Stimulated activated CD8-positive, alpha-beta memory T cell treated with anti-CD3 and anti-CD28 coated beads, Interleukin-4, amount 100 ng/mL, for 1 hour (primary cell): ENCODE measurements at regions not wholly inside any gene's neighbourhood (a gene's known extent, or its start where the extent isn't known, plus 50 kb on each side); places are given as distances from the start of the nearest gene placed in this dataset.
"Not testable (repeated sequence)": the region's sequence is repeated elsewhere in the genome, so short reads cannot be mapped to it uniquely, and the experiment has no call there.

ENCODE experiments used
- DNase-seq, 2 donors: peaks; one replicate each; pipeline ENCODE4 v3.0.0-alpha.2; 2020; ENCODE audit warnings: low read depth in 2 of 2, low spot score in 1 of 2

GRCh38 chr2:128593879-128594650 is 275.4 kb upstream of the HS6ST1 start:
- no peak for DNase-seq

DNA sequence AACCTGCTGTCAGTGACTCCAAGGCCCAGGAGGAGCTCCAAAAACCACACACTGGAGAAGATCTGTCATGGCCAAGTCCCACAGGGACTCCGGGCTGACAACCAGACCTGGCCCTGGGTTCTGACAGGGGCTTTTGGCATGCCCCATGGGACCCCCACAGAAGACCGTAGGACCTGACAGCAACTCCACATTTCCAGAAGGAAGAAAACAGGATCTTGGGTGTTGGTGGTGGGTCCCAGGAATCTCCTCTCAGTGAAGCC is 275.9 kb upstream of the HS6ST1 start:
- DNase-seq: no peak

GRCh38 chr2:128594953-128595677 is 276.4 kb upstream of the HS6ST1 start:
- no peak for DNase-seq

- no peak for DNase-seq
Observed at GRCh38 chr2:128595763-128596395, 277.2 kb upstream of the HS6ST1 start.

GRCh38 chr2:128596396-128597120 is 277.9 kb upstream of the HS6ST1 start:
- DNase-seq: no peak

GRCh38 chr2:128597121-128597762 is 278.6 kb upstream of the HS6ST1 start:
- DNase-seq: no peak

- DNase-seq: not testable (repeated sequence)
Observed at GRCh38 chr2:128598260-128598659, 279.6 kb upstream of the HS6ST1 start.

DNA sequence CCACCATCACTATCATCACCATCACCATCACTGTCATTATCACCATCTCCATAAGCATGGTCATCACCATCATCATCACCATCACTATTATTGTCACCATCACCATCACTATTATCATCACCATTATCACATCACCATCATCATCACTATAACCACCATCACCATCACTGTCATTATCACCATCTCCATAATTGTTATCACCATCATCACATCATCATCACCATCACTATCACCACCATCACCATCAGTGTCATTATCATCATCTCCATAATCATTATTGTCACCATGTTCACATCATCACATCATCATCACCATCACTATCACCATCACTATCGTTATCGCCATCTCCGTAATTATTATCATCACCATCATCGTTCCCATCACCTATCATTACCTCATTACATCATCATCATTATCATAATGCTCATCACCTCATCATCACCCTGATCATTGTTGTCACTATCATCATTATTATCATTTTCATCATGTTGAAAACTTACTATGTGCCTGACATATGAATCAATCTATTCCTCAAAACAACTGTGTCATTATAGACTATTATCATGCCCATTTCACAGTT is 280.3 kb upstream of the HS6ST1 start:
- DNase-seq: no peak

DNA sequence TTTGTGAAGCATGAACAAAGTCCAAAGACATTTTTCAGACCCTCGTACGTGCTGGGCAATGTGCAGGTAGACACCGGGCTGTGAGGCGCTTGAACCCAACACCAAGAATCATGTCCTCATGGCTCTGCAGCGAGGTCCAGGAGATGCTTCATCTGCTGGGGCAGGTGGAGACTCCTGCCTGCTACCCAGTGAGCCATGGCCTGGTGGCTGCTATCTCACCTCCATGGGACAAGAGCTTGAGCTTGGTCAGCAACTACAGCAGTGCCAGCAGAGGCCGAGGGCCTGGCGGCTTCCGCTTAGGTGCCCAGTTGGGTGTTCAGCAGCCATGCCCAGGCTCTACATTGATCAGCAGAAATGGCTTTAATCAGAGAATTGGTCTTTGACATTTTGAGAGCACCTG is 281.0 kb upstream of the HS6ST1 start:
- no peak for DNase-seq

DNA sequence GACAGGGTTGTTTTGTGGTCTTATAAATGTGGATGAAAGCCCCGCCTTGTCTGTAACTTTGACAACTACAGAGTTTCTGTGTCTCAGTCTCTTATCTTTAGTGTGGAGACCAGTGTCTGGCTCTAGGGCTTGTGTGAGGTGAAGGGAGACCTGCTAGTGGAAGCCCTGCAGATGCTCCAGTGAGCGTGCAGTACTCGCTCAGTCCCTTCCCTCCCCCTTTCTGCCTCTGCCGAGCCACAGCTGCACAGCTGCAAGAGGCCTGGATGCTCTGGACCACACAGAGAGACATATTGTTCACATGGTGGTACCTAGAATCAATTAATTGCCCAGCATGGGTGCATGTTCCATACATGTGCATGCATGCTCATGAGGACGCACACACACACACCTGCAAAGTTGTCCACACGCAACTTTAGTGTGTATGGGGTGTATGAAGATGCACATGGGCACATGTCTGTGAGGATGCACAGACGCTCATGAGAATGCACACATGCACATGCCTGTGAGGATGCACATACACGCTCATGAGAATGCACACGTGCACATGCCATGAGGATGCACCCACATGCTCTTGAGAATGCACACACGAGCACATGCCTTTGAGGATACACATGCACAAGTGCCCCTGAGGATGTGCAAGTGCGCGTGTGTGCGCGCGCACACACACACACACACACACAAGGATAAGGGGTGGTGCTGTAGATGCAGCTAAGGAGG is 282.1 kb upstream of the HS6ST1 start:
- DNase-seq: no peak

DNA sequence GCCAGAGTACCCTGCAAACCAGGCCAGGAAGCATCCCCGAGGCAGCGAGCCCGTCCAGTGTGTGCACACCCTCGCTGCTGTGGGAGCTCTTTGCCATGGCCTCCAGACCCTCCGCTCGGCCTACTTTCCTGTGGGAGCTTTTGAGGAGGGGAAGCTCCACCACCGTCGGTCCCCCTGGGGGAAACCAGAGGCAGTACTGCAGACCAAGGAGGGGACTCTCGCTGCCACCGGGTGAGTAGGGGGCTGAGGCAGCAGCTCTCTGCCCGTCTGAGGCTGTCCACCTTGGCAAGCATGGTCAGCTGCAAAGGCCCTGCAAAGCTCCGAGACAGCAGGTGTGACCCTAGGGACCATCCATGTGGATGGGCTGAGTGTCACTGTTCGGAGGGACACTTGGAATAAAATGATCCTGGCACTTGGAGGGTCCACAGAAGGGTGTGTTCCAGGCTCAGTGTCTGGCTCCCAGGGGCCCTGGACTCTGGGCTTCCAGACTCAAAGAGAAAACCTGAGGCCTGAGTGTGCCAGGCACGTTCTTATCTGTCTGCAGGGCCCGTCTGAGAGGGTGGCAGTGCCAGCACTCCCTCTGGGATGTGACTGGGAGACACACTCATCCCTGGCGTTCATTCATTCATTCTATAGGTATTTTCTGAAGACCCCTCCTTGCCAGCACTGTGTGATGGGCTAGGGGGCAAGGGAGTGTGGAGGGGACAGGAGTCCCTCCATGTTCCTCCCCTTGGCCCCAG is 282.8 kb upstream of the HS6ST1 start:
- no peak for DNase-seq

DNA sequence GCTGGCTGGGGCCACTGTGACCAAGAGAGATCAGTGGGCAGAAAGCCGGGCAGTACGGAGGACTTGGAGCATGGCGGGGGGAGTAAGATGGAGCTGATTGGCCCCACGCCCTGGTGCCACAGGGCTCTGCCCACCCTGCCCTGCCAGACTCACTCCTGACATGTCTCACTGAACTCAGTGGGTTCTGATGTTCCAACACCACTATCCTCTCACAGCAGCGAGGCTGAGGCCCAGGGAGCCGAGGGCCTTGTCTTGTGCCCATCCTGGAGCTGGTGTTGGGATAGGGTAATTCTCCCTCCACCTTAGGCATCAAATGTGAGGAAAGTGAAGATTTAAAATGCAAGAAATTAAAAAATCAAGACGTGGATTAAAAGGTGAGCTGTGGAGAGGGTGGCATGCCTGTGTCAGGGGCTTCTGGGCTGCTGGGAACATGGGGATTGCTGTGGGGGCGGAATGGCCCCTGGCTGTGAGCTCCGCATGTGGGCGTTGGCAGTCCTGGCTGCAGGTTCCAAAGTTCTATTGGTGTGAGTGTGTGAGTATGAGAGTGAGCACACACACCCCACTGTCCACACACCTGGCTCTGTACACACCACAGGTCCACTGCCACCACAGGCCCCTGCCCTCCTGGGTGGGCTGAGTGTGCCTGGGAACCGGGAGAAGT is 283.5 kb upstream of the HS6ST1 start:
- no peak for DNase-seq

- DNase-seq: no peak
Observed at GRCh38 chr2:128602699-128603101, 284.0 kb upstream of the HS6ST1 start.

GRCh38 chr2:128603411-128603924 is 284.8 kb upstream of the HS6ST1 start:
- DNase-seq: no peak

GRCh38 chr2:128604045-128604444 is 285.4 kb upstream of the HS6ST1 start:
- no peak for DNase-seq

DNA sequence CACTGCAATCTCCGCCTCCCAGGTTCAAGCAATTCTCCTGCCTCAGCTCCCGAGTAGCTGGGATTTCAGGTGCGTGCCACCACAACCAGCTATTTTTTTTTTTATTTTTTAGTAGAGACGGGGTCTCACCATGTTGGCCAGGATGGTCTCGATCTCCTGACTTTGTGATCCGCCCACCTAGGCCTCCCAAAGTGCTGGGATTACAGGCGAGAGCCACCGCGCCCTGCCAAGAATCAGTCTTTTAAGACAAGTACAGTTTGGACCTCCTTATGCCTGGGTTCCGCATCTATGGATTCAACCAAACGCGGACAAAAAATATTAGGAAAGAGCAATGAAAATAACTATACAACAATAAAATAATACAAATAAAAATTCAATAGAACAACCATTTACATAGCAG is 285.9 kb upstream of the HS6ST1 start:
- DNase-seq: not testable (repeated sequence)

GRCh38 chr2:128605421-128605820 is 286.8 kb upstream of the HS6ST1 start:
- no peak for DNase-seq

GRCh38 chr2:128605931-128606330 is 287.3 kb upstream of the HS6ST1 start:
- DNase-seq: no peak

DNA sequence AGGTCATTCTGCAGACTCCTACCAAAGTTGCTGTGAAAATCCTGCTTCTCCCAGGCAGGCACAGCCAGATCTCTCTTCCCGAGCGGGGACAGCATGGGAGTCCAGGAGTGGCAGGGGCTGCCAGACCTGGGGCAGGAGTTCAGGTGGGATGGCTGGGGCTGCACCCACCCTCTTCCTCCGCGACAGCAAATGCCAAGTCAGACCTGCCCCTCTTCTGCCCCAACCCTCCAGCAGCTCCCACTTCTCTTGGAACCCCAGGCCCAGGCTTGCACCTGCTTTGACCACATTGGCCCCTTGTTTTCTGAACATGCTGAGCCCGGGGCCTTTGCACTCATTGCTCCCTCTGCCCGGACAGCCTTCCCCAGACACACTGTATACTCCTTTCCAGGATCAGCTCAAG is 288.2 kb upstream of the HS6ST1 start:
- no peak for DNase-seq
